ENCODE measurements at regions not wholly inside any gene's neighbourhood (a gene's known extent, or its start where the extent isn't known, plus 50 kb on each side); places are given as distances from the start of the nearest gene placed in this dataset.

DNA sequence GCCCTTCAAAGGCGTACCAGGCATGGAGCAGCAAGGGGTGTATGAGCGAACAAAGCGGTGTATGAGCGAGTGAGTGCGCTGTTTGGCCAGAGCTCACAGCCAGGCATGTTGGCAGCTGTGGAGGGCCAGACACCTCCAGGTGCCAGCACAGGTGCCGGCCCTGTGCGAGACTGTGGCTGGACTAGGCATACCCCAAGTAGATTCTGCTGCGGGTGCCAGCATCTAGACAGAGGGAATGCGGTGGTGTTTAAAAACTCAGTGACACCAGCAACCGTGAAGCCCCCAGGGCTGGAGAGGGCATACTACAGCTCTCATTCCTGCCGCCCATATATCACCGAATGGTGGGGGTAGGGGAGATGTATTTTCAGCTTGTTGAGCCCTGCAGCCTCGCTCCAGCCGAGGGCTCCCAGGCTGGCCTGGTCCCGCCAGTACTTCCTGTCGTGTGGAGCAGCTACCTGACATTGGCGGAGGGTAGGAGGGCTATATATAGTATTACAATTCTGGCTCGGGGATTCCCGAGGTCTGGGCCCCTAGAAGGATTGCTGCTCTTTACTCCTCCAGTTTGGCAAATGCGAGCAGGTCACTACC lies 1829.6 kb upstream of the NUDT12 start:
- TF ChIP-seq, protein P1, sequence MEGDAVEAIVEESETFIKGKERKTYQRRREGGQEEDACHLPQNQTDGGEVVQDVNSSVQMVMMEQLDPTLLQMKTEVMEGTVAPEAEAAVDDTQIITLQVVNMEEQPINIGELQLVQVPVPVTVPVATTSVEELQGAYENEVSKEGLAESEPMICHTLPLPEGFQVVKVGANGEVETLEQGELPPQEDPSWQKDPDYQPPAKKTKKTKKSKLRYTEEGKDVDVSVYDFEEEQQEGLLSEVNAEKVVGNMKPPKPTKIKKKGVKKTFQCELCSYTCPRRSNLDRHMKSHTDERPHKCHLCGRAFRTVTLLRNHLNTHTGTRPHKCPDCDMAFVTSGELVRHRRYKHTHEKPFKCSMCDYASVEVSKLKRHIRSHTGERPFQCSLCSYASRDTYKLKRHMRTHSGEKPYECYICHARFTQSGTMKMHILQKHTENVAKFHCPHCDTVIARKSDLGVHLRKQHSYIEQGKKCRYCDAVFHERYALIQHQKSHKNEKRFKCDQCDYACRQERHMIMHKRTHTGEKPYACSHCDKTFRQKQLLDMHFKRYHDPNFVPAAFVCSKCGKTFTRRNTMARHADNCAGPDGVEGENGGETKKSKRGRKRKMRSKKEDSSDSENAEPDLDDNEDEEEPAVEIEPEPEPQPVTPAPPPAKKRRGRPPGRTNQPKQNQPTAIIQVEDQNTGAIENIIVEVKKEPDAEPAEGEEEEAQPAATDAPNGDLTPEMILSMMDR (IDR thresholded peaks at IDR 0.05; ENCODE audit: unreplicated experiment) = no peak
- no TSS peak for BruUV-seq (replicated peaks)
- DNase-seq = no peak

DNA sequence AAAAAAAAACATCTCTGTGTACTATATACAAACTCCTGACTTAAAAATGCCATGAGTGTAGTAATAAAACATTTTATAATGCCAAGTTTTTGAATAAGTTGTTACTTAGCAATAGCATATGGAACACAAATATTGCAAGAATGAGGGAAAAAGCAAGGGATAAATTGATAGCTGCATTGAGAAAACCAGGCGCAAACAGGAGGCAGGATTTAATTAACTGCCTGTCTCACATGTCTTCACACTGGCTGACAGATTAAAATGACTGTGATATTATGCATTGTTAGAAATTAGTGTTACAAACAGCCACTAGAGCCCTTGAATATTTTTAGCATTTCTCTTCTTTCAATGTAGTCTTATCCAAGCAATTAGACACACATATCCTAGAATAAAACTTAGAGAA lies 1817.5 kb upstream of the NUDT12 start:
- BruUV-seq (replicated peaks) = no TSS peak
- peaks cover 4% of the 10 kb centered on the region for H3K9me3 Mint-ChIP-seq (ENCODE audit: low read depth, unreplicated experiment)

More for the DNA sequence above, 1829.6 kb upstream of the NUDT12 start:
- Mint-ChIP-seq H3K4me3 (ENCODE audit: low read depth, unreplicated experiment) (no peak overlapping the region), H3K36me3 (ENCODE audit: insufficient read depth, unreplicated experiment) (no peaks in the 10 kb centered on the region), H3K9me3 (ENCODE audit: low read depth, unreplicated experiment) (no peaks in the 10 kb centered on the region), H3K27ac (ENCODE audit: unreplicated experiment) (no peak overlapping the region), H3K27me3 (ENCODE audit: unreplicated experiment) (no peaks in the 10 kb centered on the region), H3K4me1 (ENCODE audit: low read depth, unreplicated experiment) (no peaks in the 10 kb centered on the region)
- intact Hi-C loops (cut with micrococcal nuclease; ENCODE audit: unreplicated experiment) = no loop called here
- CTCF ChIA-PET = no interaction called here

DNA sequence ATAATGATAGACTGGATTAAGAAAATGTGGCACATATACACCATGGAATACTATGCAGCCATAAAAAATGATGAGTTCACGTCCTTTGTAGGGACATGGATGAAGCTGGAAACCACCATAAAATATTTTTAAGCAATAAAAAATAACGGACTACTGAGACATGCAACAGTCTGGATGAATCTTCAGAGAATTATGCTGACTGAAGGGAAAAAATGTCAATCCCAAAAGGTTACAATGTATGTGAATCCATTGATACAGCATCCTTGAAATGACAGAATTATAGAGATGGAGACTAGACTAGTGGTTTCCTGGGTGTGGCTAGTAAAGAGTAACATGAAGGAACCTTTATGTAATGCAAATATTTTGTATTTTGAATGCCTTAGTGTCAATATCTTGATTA lies 1808.6 kb upstream of the NUDT12 start:
- intact Hi-C loops (cut with micrococcal nuclease; ENCODE audit: unreplicated experiment) = no loop called here
- DNase-seq = no peak
- no peaks in the 10 kb centered on the region for H3K4me1 Mint-ChIP-seq (ENCODE audit: low read depth, unreplicated experiment)
- H3K27me3 Mint-ChIP-seq (ENCODE audit: unreplicated experiment) = no peaks in the 10 kb centered on the region
- H3K4me3 Mint-ChIP-seq (ENCODE audit: low read depth, unreplicated experiment) = no peak overlapping the region
- CTCF ChIA-PET = interaction anchor here (0.6 kb wide), 1 partner anchor 35 kb away, joined by 3 read pairs; no protein-coding TSS in a partner anchor
- H3K27ac Mint-ChIP-seq (ENCODE audit: unreplicated experiment) = no peak overlapping the region
- H3K36me3 Mint-ChIP-seq (ENCODE audit: insufficient read depth, unreplicated experiment) = no peaks in the 10 kb centered on the region
- TF ChIP-seq, protein P1 (IDR thresholded peaks at IDR 0.05; ENCODE audit: unreplicated experiment) = no peak
- no TSS peak for BruUV-seq (replicated peaks)
- H3K9me3 Mint-ChIP-seq (ENCODE audit: low read depth, unreplicated experiment) = no peaks in the 10 kb centered on the region

More for the DNA sequence above, 1817.5 kb upstream of the NUDT12 start:
- TF ChIP-seq, protein P1 (IDR thresholded peaks at IDR 0.05; ENCODE audit: unreplicated experiment) = no peak
- Mint-ChIP-seq H3K4me3 (ENCODE audit: low read depth, unreplicated experiment) (no peak overlapping the region), H3K4me1 (ENCODE audit: low read depth, unreplicated experiment) (no peaks in the 10 kb centered on the region), H3K27me3 (ENCODE audit: unreplicated experiment) (no peaks in the 10 kb centered on the region), H3K36me3 (ENCODE audit: insufficient read depth, unreplicated experiment) (no peaks in the 10 kb centered on the region), H3K27ac (ENCODE audit: unreplicated experiment) (no peak overlapping the region)
- CTCF ChIA-PET = no interaction called here
- DNase-seq = no peak
- intact Hi-C loops (cut with micrococcal nuclease; ENCODE audit: unreplicated experiment) = no loop called here

DNA sequence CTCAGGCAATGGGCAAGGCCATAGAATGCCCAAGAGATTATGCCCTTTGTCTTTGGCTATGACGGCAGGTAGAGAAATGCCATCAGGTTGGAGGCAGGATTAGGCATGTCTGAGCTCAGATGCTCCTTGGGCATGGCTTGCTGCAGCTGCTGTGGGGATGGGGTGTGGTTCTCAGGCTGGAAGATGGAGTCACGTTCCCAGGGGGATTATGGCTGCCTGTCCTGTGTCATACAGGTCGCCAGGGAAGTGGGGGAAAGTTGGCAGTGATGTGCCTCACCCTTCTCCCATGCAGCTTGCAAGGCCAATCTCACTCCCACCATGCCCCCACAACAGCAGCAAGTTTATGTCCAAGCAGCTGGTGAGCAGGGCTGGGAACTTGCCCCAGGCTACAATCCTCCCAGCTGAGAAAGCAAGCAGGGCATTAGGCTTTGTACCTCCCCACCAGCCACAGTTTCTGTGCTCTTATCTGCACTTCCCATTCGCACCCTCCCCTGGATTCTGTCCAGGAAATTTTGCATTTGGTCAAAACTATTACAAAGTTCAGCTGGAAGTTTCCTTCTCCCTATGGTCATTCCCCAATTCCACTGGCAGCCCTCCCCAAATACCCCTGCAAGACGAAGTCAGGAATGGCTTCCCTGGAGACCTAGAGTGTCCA lies 1788.0 kb upstream of the NUDT12 start:
- no TSS peak for BruUV-seq (replicated peaks)
- H3K9me3 Mint-ChIP-seq (ENCODE audit: low read depth, unreplicated experiment) = peaks cover 2% of the 10 kb centered on the region
- TF ChIP-seq, protein P1 (IDR thresholded peaks at IDR 0.05; ENCODE audit: unreplicated experiment) = no peak
- H3K27me3 Mint-ChIP-seq (ENCODE audit: unreplicated experiment) = no peaks in the 10 kb centered on the region
- no peak overlapping the region for H3K4me3 Mint-ChIP-seq (ENCODE audit: low read depth, unreplicated experiment)
- H3K4me1 Mint-ChIP-seq (ENCODE audit: low read depth, unreplicated experiment) = no peaks in the 10 kb centered on the region
- no peak for DNase-seq
- intact Hi-C loops (cut with micrococcal nuclease; ENCODE audit: unreplicated experiment) = no loop called here
- no peaks in the 10 kb centered on the region for H3K36me3 Mint-ChIP-seq (ENCODE audit: insufficient read depth, unreplicated experiment)
- CTCF ChIA-PET = no interaction called here
- no peak overlapping the region for H3K27ac Mint-ChIP-seq (ENCODE audit: unreplicated experiment)

Measured in Calu3 (cell line).